Midbrain (tissue), 1 donor: ENCODE measurements at regions not wholly inside any gene's neighbourhood (a gene's known extent, or its start where the extent isn't known, plus 50 kb on each side); places are given as distances from the start of the nearest gene placed in this dataset.
A peak's percentile ranks its signal among the peaks of the same experiment; 100 is the strongest.

Experiments used
- DNase-seq: peaks from one replicate; lab custom pipeline; 2025; lab: John Stamatoyannopoulos, UW

GRCh38 chr11:30089921-30090320 is 73.1 kb upstream of the KCNA4 start:
- DNase-seq: no peak

- DNase-seq: no peak
Measured at GRCh38 chr11:30091246-30091645, 74.4 kb upstream of the KCNA4 start.

- DNase-seq: no peak
Measured at GRCh38 chr11:30091737-30092136, 74.9 kb upstream of the KCNA4 start.

GRCh38 chr11:30092518-30092917 is 75.7 kb upstream of the KCNA4 start:
- DNase-seq: no peak

GRCh38 chr11:30100495-30100894 is 83.7 kb upstream of the KCNA4 start:
- DNase-seq: no peak

GRCh38 chr11:30106222-30107181 is 89.7 kb upstream of the KCNA4 start:
- DNase-seq: no peak

- DNase-seq: no peak
Measured at GRCh38 chr11:30107899-30108298, 91.1 kb upstream of the KCNA4 start.

GRCh38 chr11:30109774-30110173 is 92.9 kb upstream of the KCNA4 start:
- no peak for DNase-seq

- no peak for DNase-seq
Measured at GRCh38 chr11:30110691-30111090, 93.9 kb upstream of the KCNA4 start.

- no peak for DNase-seq
Measured at GRCh38 chr11:30111786-30112185, 95.0 kb upstream of the KCNA4 start.

GRCh38 chr11:30113326-30113898 is 96.6 kb upstream of the KCNA4 start:
- no peak for DNase-seq

- no peak for DNase-seq
Measured at GRCh38 chr11:30116512-30116911, 99.7 kb upstream of the KCNA4 start.

GRCh38 chr11:30120045-30120589 is 103.3 kb upstream of the KCNA4 start:
- DNase-seq: no peak

GRCh38 chr11:30125456-30125855 is 105.4 kb upstream of the FSHB start:
- DNase-seq: no peak

- peak; percentile 3 for DNase-seq
Measured at GRCh38 chr11:30128269-30128932, 102.4 kb upstream of the FSHB start.

- DNase-seq: no peak
Measured at GRCh38 chr11:30131535-30131934, 99.3 kb upstream of the FSHB start.

- no peak for DNase-seq
Measured at GRCh38 chr11:30133281-30133680, 97.5 kb upstream of the FSHB start.

GRCh38 chr11:30143098-30143705 is 87.6 kb upstream of the FSHB start:
- peak; percentile 37 for DNase-seq

GRCh38 chr11:30147293-30147692 is 83.5 kb upstream of the FSHB start:
- DNase-seq: no peak

- no peak for DNase-seq
Measured at GRCh38 chr11:30149998-30150397, 80.8 kb upstream of the FSHB start.

- no peak for DNase-seq
Measured at GRCh38 chr11:30150425-30150824, 80.4 kb upstream of the FSHB start.

- DNase-seq: no peak
Measured at GRCh38 chr11:30153008-30153407, 77.8 kb upstream of the FSHB start.
